Activated CD4-positive, alpha-beta T cell treated with anti-CD3 and anti-CD28 coated beads for 1 hour (primary cell): ENCODE measurements at regions not wholly inside any gene's neighbourhood (a gene's known extent, or its start where the extent isn't known, plus 50 kb on each side); places are given as distances from the start of the nearest gene placed in this dataset.
A peak's percentile ranks its signal among the peaks of the same experiment; 100 is the strongest.

ENCODE experiments used
- DNase-seq: peaks from one replicate; pipeline ENCODE4 v3.0.0-alpha.2; 2020

DNA sequence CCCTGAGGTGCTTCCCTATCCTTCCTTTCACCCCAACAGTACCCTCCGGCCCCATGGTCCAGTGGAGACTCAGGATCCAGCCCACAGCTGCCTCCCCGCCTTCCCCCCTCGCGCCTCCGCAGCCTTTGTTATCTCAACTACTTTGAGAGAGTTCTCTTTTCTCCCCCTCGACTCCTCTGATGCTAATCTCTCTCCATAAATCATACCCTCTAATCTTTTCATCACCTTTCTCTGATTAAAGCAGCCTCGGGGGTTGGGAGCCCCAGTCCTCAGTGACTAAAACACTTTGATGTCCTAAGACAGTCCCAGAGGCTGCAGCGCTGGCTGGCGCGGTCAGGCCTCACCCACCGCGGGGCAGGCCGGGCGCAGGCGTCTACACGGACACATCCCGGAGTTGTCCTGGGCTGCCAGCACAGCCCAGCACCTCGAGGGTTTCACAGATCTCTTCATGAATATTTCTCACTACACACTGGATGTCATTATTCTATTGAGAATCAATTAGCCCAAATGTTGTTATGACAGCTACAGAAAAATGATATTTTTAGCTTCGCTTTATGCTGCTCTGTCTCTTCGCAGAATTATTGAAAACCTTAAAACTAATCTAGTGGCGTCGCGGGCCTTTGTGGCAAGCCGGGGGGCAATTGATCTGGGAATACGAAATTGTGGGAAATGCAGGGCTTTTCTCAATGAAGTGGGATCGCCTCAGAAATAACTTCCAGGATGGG is 289.5 kb downstream of the RRAGC start:
- no peak for DNase-seq

DNA sequence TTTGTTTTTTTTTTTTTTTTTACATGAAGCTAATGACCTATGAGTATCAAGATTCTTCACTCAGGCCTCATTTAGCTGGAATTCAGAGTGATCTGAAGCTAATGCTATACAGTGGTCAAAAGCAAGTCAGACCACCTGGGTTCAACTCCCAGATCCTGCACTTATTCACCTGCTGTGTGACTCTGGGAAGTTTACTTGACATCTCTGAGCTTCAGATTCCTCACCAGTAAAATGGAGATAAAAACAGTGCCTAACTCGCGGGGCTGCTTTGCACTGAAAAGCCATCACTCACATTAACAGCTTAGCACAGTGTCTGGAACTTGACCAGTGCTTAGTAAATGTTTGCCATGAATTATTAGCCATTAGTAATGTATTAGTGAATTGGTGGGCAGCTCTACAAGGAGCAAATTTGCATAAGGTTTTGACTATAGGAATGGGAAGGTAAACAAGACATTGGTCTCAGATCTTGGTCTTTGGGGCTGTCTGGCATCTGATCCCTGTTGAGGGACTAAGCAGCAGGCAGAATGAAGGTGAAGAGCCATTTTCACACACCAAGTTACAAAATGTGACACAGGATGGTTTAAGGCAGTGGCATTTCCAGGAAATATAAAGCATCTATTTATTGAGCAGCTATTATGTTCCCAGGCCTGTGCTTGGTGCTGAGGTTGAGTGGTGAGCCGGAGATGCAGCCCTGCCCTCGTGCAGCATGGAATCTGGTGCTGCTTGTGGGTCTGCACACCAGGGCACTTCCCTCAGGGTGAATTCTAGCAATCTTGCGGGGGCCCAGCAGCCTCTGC is 291.3 kb downstream of the RRAGC start:
- no peak for DNase-seq

DNA sequence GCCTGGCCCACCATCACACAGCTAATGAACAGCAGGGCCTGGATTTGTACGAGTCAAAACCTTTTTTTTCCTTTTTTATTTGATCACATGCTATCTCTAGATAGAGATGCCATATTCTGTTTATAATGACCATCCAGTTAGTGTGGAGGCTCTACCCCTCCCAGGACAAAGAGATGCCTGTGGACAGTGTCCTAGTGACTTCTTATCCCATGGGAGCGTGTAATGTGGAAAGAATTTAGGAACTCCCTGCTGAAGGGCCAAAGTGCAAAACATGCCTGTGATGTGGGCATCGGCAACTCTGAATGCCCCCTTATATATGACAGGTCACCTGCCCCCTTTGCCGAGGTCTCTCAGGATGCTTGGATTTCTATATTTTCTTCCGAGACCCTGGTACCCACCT is 292.2 kb downstream of the RRAGC start:
- DNase-seq, result no peak

DNA sequence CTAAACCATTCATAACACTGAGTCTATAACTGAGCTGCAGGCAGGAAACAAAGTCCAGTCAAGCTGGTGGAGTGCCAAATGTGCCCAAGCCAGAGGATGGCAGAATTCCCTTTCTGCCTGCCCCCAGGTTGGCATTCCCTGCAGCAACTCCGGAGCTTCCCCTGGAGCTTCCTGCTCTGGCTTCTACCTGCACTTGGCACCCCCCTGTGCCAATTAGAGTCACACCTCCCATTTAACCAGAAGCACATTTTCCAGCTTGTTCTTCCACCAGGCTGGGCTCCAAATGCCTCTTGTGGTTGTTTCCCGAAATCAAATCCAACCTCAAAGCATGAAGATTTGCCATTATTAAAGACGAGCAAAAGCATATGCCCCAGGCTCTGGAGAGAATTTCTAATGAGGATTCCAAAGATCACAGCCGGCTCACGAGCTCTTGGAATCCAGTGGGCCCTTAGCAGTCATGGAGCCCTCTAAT is 294.5 kb downstream of the RRAGC start:
- DNase-seq, result no peak

DNA sequence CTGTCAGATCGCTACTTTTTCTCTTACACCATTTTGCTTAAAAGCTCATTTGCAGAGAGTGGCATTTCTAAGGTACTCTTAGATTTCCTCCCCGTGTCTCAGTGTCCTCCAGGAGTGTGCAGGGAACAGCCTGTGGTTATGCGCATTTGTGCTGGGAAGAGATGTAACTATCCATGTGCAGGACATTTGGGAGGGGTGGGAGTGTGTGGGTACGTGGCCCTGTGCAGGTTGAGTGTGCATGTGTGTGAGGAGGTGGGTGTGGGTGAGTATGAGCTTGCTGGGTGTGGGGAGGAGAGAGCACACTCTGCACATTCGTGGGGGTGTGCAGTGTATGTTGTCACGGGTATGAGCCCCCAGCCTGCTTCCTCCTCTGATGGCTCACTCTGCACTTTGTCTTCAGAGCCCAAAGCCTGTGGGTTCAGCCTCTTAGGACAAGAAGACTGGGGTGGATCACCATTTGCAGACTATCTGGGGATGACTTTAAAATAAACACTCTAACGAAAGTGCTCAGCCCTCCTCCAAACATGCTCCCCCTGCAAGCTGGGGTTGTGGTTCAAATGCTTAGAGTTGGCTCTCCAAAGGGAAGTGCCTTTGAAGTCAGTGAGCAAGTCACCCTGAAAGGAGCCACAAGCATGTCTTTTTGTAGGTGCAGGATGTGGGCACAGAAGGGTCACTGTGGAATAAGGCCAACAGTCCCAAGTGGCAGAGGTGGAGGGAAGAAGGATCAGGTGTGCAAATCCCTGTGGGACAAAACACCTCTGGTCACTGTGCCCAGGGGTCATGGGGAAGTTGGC is 295.4 kb downstream of the RRAGC start:
- DNase-seq, result no peak

DNA sequence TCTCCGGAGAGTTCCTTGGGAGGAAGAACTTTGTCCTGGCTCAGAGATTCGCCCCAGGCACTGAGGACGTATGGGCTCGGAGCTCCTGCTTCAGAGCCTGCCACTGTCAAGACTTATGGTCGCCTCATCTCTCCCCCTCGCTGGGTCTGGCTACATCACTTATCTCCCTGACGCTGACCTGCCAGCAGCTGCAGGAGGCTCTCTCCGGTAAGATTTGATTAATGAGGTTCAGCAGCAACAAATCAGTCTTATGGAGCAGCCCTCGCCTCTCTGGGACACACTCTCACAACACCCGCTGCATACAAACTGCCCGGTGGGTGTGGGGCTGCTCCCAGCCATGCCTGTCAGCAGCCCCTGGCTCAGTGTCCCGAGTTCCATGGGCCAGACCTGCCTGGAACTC is 297.8 kb downstream of the RRAGC start:
- DNase-seq, result no peak

DNA sequence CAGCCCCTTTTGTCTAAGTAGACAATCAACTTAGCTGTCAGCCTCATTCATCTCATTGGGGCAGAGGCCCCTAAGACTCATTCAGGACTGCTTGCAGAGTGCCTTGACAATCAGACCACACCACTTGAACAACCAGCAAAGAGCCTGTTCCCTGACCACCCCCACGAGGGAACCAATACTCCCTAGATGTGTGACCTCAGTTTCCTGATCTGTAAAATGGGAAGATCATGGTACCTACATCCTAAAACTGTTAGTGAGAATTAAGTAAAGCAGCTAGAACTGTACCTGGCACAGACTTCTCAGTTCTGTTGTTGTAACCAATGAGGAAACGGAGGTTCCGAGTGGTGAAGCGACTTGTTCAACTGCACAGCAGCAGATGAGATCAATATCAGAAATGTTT is 298.5 kb downstream of the RRAGC start:
- DNase-seq, result no peak

DNA sequence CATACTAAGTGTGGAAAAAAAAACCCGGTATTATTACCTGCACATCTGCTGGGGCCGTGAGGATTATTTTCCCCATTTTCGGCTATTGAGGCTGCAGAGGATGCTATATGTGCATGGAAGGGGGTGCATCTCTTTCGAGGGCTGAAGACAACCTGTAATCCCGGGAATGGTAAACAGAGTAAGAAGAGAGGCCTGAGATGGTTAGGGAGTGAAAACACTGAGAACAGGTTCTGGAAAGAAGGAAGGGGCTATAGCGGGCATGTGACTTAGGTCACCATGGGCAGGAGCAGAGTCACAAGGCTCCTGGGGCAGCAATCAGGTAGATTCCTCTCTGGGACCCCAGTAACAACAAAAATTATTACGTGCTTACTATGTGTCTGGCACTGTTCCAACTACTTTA is 299.1 kb downstream of the RRAGC start:
- DNase-seq, result no peak

DNA sequence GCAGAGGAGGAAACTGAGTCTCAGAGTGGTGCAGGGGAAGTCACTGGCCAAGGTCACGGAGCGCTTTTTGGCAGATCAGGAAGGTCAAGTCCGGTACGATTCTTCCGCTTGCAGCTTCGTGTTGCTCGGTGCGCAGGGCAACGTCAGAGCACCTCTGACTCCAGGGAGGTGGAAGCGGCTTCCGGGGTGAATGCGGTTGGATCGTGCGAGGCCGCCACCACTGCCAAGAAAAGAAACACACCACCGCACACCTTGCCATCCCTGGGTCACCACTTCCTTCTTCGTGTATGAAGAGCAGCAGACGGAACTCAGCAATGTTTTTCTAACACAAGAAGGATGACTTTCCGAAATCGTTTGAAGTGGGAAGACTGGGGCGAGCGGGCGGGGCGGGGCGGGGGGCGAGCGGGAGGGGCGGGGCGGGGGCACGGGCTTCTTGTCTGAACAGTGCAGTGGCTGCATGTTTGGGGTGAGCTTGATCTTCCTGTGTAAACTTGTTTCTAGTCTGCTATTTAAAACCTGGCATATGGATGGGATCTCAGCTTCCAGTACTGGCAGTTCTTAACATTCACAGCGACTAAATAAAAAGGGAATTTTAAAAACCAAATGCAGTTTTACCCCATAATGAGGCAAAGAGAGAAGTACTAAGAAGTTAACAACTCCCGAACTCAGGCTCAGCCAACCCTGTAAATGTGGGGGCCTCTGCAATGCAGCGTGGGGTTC is 300.0 kb downstream of the RRAGC start:
- DNase-seq, result peak; percentile 61

DNA sequence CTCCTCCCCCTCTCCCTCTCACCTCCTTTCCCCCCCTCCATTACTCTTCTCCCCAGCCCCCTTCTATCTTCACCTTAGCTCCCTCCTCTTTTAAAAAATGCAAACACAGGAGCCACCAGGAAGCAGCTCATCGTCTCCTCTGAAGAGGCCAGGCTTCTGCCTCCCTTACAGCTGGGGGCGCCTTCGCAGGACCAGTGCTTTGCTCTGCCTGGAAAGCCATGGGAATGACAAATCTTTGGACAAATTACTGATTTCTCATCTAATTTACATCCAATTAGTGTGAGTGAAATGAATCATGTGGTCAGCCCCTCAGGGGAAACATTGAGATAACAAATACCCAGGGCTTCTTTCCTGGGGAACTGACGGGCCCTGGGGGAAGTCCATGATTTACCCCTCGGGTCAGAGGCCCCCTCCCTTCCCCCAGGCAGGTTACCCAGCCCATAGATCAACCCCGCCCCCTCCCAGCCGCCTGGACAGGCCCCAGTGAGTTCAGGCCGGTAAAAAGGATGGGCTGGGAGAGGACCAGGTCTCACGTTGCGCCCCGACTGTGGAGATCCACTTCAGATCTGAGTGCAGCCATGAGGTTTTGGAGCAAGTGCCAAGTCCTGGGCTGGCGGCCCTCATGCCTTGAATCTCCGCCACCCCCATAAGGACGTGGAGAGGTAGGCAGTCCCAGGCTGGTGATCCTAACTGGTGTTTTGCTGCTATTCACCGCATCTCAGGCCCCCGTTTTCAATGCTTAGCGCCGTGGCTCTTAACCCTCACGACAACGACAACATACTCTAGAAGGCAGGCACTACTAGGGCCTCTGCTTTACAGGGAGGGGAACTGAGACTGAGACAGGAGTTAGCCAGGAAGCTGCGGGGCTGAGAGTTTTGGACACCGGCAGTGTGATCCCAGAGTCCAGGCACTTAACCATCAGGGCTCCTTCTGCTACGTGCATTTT is 300.8 kb downstream of the RRAGC start:
- no peak for DNase-seq

DNA sequence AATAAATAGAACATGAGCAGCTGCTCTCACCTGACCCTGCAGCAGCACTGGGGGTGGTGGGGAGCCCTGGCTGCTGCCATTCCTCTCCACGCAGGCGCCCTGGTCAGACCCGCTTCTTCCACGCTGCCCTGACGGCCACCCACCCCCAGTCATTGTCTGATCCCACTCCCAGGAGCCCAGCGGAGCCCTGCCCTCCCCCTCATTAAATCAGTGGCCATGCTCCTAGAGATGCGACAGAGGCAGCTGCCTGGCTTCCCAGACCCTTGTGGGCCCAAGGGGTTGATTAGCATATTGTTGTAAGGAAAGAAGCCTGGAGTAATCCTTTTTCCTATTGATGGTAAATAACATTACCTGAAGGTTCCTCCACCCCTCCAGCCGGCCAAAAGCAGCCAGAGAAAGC is 301.5 kb downstream of the RRAGC start:
- DNase-seq, result no peak

DNA sequence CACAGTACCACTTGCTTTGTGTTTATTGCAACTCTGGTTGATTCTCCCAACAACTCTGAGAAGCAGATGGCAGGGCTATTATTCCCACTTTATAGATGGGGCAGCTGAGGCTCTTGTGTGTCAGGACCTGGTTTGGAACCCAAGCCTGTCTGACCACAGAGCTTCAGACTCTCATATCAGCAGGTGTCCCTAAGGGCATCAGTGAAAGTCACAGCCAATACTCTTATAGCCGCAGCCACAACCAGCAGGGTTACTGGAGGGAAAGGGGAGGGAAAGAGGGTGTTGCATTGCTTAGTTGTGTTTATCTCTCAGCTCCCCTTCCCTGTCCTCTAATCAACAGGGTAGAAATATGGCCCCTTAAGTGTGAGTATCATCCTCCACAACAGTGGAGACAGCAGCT is 304.0 kb downstream of the RRAGC start:
- no peak for DNase-seq

DNA sequence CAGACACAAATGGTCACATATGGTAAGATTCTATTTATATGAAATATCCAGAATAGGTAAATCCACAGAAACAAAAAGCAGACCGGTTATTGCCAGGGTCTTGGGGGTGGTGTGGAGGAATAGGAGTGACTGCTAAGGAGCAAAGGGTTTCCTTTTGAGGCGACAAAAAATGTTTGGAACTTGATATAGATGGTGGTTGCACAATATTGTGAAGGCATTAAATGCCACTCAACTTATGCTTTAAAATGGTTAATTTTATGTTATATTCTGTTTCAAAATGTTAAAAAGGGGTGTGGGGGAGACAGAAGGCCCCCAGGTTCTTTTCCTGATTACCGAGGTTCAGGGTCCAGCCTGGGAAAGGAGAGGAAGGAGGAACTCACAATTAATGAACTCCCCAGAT is 304.4 kb downstream of the RRAGC start:
- no peak for DNase-seq

DNA sequence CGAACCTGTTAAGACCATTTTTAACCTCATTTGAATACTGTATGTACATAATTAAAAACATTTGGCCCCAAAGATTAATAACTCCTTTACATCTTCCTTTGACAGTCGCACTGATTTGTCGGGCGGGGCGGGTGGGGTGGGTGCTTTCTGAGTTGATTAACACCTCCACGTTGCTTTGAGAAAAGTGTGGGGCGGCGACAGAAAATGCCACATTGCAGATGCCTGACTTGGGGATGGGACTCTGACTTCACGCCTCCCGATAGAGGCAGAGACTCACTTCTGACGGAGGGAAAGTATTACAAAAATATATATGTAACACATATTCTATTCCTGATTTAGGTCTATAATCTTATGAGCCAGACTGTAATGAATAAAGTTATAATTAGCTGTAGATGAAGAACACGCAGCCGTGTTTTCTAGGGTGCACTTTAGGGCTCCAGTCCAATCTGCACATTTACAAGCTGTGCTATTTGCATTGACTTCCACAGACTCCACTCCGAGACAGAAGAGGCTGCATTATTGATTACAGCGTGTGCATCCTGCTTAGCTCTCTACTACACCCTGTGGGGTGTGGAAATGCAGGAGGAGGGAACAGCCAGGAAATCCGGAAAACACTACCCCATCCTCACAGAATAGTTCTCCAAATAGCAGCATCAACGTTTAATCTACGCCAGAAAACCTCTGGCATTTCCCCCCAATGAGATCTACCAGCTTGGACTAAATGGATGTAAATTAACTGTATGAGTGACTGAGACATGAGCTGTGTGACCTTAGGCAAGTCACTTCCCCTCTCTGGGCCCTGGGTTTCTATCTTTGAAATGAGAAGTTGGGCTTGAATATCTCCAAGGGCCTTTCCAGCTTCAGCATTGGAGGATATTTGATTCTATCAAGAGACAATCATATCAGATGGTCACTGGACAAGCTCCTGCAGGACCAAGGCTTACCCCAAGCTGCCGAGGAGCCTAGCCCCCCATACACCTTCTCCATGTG is 308.0 kb downstream of the RRAGC start:
- DNase-seq, result no peak

DNA sequence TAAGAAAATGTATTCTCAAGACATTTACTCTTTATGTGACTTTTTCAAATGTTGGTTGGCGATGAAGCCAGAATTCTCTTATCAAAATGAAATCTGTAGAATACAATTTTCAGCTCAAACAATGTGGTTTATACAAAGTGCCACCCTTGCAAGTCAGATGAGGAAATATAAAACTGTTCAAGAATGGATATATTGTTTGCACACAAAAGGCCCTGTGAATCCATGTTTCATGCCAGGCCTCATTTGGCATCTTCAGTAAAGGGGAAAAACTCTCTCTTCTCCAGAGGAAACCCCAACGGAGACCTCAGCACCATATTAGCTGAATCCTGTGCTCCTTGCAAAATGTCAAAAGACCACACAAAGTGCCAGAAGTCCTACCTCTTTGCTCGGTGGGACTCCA is 310.4 kb downstream of the RRAGC start:
- no peak for DNase-seq

DNA sequence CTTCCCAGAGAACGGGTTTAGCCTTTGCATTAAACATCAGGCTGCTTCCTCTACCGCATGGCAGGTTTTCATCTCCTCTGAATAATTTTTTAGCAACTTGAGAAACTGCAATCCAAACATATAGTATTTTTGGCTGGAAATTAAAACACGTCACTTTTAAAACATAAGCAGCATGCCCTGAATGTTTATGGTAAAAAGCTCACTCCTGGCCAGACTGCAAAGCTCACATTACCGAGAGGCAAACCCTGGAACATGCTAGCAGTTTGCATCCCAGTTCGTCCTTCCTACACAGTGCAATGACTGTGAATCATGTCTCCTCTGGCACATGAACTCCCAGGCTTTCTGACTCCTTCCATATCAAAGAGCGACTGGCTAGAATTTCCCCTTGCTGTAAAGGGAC is 312.3 kb downstream of the RRAGC start:
- DNase-seq, result no peak

DNA sequence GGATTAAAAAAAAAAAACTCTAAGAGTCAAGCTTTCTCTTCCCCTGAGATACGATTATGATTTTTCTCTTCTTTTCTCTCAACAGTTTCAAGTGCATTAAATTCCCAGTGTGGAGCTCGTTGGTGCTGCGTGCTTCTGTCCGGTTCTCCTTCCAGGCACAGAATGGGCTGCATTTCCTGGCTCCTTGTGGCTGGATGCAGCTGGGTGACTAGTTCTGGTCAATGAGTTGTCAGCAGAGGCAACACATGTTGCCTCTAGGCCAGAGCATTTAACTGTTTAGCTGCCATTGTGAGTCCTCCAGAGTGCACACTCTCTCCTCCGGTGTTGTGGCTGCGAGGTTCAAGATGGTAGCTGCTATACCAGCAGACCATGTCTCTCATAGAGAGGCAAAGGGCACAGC is 312.9 kb downstream of the RRAGC start:
- no peak for DNase-seq

DNA sequence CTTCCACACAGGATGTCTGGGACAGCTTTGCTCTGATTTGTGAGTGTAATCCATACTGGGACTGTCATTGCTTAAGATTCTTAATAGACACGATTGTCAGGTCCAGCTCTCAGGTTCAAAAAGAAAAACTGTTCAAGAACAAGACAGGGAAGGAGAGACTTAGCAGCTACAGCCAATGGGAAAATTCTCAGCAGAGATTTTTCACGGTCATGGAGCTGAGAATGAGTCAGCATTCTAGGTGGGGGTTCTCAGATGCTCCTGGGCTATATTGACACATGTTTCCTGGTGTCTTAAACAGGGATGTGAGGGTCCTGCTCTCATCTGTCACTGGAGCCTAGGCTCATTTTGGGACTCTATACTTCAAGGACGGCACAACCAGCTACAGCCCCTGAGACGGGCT is 318.3 kb downstream of the RRAGC start:
- DNase-seq, result no peak

DNA sequence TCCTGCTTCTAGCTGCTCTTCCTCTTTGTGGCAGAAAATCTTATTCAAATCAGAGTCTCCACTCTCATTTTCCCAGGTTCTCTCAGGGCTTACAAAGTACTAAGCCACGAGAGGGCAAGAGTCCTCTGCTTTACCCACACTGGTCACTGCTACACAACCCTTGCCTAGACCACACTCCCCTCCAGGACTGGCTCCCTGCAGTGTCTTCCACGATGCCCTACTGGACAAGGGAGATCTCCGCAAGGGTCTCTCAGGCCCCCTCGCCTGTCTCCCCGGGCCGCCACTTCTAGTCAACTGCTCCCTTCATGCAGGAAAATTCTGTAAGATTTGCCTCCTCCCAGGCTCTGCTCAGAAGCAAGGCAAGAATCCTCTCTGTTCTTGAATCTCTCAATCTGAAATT is 319.6 kb downstream of the RRAGC start:
- no peak for DNase-seq

DNA sequence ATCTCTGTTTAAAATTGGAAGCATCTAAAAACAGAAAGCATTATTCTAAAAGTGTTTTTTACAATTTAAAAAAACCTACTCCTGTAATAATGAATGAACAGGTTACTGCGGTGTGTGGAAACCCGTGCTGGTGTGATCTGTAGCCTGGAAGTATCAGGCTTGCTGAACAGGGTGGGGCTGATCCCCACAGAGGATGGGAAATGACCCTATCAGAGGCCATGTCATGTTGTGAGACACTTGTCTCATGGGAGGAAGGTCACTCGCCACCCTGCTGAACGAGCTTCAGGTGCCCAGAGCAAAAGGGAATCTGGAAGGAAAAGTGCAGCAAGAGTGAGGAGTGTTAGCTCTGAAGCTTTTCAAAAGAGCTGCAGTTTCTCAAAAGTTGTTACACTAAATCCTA is 320.7 kb downstream of the RRAGC start:
- no peak for DNase-seq

DNA sequence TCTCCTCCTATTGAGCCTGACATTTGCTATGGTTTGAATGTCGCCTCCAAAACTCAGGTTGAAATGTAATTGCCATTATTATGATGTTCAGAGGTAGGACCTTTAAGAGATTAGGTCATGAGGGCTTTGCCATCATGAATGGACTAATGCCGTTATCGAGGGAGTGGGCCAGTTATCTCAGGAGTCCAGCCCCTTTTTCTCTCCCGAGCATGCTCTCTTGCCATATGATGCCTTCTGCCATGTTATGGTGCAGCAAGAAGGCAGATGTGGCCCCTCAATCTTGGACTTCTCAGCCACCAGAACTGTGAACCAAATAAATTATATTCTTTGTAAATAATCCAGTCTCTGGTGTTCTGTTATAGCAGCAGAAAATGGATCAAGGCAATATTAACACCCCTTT is 323.5 kb downstream of the RRAGC start:
- no peak for DNase-seq
